ENCODE measurements at regions not wholly inside any gene's neighbourhood (a gene's known extent, or its start where the extent isn't known, plus 50 kb on each side); places are given as distances from the start of the nearest gene placed in this dataset.

DNA sequence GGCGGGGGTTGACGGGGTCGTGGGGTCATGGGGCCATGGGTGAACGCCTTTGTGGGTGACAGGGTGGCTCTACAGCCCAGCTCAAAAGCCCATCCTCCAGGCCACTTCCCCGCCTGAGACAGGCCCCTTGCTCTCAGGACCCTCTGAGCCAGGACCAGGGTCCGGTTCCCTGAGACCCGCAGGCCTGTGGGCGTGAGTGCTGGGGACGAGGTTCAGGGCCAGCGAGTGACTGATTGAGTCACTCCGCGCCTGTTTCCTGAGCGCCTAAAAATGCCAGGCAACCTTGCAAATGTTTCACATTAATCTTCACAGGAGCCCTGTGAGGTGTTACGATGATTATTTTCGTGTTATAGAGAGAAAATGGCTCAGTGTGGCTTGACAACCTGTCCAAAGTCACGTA lies 97.8 kb downstream of the ZNF674 start:
- DNase-seq (ENCODE audit: low spot score), result peak; percentile 10

GRCh38 chrX:46446727-46447378 lies 98.4 kb downstream of the ZNF674 start:
- DNase-seq (ENCODE audit: low spot score), result peak; percentile 93

DNA sequence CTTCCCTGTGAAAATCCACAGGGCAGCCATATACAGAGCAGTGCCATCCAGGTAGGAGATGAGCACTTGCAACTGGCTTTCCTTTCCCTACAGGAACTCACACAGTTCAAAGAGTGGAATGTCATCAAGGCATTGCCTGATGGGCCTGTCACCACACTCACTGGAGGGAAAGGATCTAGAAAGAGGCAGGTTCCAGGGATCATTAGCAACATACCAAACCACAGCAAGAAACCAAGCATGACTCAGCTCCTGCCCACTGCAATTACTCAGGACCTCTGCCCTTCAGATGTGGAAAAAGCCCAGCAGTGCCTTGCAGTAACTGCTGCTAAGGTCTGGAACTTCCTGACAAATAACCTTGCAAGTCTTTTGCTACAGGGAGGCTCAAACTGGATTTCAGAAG lies 101.2 kb downstream of the ZNF674 start:
- peak; percentile 78 for DNase-seq (ENCODE audit: low spot score)

- DNase-seq (ENCODE audit: low spot score), result no peak
Observed at GRCh38 chrX:46436744-46437143, 108.5 kb downstream of the ZNF674 start.

DNA sequence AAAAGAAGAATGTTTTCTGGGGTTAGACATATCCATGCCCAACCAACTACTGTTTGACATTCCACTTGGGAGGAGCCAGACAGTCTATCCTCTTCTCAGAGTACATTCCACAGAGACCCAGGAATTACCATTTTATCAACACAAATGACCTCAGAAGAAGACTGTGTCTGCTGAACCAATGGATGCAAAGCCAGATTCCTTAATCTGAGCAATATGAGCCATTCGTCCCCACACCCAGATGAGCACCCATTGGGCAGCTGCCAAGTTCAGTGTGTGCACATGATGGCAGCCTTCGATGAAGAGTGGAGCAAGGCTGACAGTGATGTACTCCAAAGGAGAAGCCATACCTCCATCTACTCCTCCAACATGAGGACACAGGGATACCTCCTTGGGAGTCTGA lies 111.3 kb downstream of the ZNF674 start:
- DNase-seq (ENCODE audit: low spot score), result peak; percentile 55

GRCh38 chrX:46408553-46409407 lies 136.4 kb downstream of the ZNF674 start:
- DNase-seq (ENCODE audit: low spot score), result peak; percentile 76

- peak; percentile 23 for DNase-seq (ENCODE audit: low spot score)
Observed at GRCh38 chrX:46407753-46408130, 137.5 kb downstream of the ZNF674 start.

- no peak for DNase-seq (ENCODE audit: low spot score)
Observed at GRCh38 chrX:46407036-46407752, 138.0 kb downstream of the ZNF674 start.

GRCh38 chrX:46404774-46405173 lies 140.4 kb downstream of the ZNF674 start:
- DNase-seq (ENCODE audit: low spot score), result no peak

GRCh38 chrX:46400530-46401443 lies 144.4 kb downstream of the ZNF674 start:
- DNase-seq (ENCODE audit: low spot score), result no peak

DNA sequence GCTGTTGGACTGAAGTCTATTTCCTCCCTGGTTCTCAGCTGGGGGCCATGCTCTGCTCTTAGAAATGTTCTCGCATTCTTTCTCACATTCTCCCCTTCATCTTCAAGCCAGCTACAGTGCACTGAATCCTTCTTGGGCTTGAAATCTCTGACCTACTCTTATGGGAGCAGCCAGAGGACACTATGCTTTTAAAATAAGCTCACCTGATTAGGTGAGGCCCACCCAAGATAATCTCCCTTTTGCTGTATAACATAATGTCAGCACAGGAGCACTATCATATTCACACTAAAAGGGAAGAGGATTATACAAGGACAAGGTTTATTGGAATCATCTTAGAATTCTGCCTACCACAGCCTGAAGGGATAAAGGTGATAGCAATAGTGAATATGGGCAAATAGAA lies 146.3 kb downstream of the ZNF674 start:
- no peak for DNase-seq (ENCODE audit: low spot score)

DNA sequence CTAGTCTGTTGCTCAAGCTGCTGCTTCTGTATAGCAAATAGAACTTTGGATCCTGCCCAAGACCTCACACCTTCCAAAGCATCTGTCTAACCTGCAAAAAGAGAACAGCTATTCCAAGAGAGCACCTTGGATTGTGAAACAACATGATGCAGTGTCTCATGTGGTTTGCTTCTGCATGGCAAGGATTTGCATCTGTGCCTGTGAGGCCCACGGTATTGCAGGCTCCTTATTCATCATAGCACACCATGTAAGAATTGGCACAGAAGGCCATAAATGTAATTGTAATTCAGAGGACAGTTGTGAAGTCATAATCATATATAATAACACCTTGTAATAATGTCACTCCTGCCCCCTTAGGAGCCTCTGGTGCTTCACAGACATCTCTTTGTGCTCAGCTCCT lies 147.1 kb downstream of the ZNF674 start:
- no peak for DNase-seq (ENCODE audit: low spot score)

DNA sequence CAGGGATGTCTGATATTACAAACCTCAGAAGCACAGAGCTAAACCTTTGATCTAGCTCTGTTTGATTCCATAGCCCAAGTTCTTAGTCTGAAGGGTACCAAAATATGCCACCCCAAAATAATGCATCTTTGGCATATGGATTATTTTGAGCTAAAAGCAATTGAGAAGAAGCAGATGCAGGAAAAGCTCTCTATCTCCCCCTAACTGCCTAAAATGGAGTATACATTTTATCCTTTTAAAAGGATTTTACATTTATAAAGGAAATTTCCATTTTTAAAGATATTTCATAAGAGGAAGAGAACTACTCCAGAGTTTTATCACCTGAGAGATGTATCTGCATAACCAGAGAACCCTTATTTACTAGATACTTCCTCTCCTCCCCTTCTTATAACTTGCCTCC lies 158.7 kb downstream of the ZNF674 start:
- no peak for DNase-seq (ENCODE audit: low spot score)

DNA sequence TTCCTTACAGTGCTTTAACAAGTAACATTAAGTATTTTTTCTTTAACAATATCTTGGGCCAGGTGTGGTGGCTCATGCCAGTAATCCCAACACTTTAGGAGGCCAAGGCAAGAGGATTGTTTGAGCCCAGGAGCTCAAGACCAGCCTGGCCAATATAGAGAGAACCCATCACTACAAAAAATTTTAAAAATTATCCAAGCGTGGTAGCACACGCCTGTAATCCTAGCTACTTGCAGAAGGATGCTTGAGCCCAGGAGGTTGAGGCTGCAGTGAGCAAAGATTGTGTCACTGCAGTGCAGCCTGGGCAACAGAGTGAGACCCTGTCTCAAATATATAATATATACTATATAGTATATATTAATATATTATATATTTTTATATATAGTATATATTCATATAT lies 162.2 kb downstream of the ZNF674 start:
- no peak for DNase-seq (ENCODE audit: low spot score)

DNA sequence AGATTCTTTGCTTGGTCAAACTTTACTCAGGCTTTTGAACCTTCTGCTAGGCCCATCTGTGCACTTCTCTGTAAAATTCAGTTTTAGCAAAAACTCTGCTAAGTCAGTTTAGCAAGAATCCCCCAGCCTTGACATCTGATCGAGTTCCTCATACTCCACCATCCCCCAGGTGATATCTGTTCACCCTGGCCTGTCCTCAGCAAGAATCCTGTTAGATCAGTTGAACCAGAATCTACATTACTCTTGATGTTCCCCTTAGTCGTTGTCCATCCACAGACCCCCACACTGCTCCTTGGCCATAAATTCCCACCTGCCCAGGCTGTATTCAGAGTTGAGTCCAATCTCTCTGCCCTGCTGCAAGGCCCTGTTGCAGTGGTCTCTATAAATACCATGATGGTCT lies 162.6 kb downstream of the ZNF674 start:
- DNase-seq (ENCODE audit: low spot score), result no peak

- DNase-seq (ENCODE audit: low spot score), result peak; percentile 10
Observed at GRCh38 chrX:46381630-46382029, 163.6 kb downstream of the ZNF674 start.

- DNase-seq (ENCODE audit: low spot score), result no peak
Observed at GRCh38 chrX:46380148-46380752, 165.0 kb downstream of the ZNF674 start.

- peak; percentile 63 for DNase-seq (ENCODE audit: low spot score)
Observed at GRCh38 chrX:46376246-46376885, 168.9 kb downstream of the ZNF674 start.

GRCh38 chrX:46375831-46376230 lies 169.4 kb downstream of the ZNF674 start:
- DNase-seq (ENCODE audit: low spot score), result no peak

DNA sequence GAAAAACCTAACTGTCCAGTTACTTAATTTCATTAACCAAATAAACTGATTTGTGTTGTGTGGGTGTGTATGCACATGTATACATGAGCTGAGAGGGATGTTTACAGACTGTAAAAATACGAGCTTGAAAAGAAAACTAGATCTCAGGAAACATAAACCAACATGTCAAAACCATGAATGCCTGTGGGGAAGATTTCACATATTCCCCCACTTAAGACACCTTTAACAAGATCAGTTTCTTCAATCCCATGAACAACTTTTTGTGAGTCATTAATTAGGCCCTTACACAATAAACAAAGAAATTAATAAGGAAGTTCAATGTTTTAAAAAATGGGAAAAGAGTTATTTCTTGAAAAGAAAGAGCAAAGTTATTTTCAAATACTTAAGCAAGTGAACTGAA lies 170.8 kb downstream of the ZNF674 start:
- no peak for DNase-seq (ENCODE audit: low spot score)

- DNase-seq (ENCODE audit: low spot score), result no peak
Observed at GRCh38 chrX:46367491-46367890, 177.7 kb downstream of the ZNF674 start.

Data from AG08395 (cell line).